Memory B cell (primary cell): ENCODE measurements at regions not wholly inside any gene's neighbourhood (a gene's known extent, or its start where the extent isn't known, plus 50 kb on each side); places are given as distances from the start of the nearest gene placed in this dataset.
"Not testable (repeated sequence)": the region's sequence is repeated elsewhere in the genome, so short reads cannot be mapped to it uniquely, and the experiment has no call there.

ENCODE experiments used
- ATAC-seq: fragments of 150-1000 bp; cut with Tn5 transposase; 2 replicates; pipeline ENCODE4 v1.10.0; 2021; ENCODE audit warnings: low read depth, mild to moderate bottlenecking, moderate library complexity
- DNase-seq, 2 donors: peaks; one replicate each; pipeline ENCODE4 v3.0.0; 2022; ENCODE audit warnings: low spot score in 2 of 2
- H3K27ac Mint-ChIP-seq: one replicate; pipeline ENCODE4 v1.8.0; 2022; ENCODE audit warnings: mild to moderate bottlenecking, moderate library complexity, mixed read lengths
- H3K27me3 Mint-ChIP-seq: one replicate; pipeline ENCODE4 v1.8.0; 2022; ENCODE audit warnings: mixed read lengths
- H3K36me3 Mint-ChIP-seq: one replicate; pipeline ENCODE4 v1.8.0; 2022; ENCODE audit warnings: mild to moderate bottlenecking, mixed read lengths
- H3K4me1 Mint-ChIP-seq: one replicate; pipeline ENCODE4 v1.8.0; 2022; ENCODE audit warnings: mixed read lengths
- H3K4me3 Mint-ChIP-seq: one replicate; pipeline ENCODE4 v1.8.0; 2022; ENCODE audit warnings: mild to moderate bottlenecking, moderate library complexity, mixed read lengths
- H3K9me3 Mint-ChIP-seq: one replicate; pipeline ENCODE4 v1.8.0; 2022; ENCODE audit warnings: mixed read lengths

DNA sequence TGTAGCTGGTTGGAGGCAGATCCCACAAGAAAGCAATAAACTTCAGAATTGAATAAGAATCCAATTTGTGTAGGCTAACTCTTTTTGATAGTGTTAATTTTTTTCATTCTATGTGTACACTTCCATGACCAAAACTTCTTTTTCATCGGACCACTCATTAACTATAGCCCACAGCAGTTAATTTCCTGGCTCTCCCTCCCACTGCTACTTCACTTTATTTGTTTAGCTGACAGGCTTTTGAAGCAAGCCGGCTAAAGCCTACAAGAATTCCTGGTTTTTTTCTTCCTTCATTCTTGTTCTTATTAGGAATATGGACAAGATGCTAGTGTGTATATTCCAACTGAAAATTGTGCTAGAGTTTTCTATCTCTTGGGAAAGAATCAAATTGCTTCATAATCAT lies 329.2 kb upstream of the CCNH start:
- no peak overlapping the region for H3K4me3 Mint-ChIP-seq
- H3K36me3 Mint-ChIP-seq, result no peaks in the 10 kb centered on the region
- no peak for DNase-seq
- no peak for ATAC-seq
- H3K27me3 Mint-ChIP-seq, result peaks cover 2% of the 10 kb centered on the region
- H3K9me3 Mint-ChIP-seq, result no peaks in the 10 kb centered on the region
- H3K27ac Mint-ChIP-seq, result no peak overlapping the region
- no peaks in the 10 kb centered on the region for H3K4me1 Mint-ChIP-seq

- H3K4me3 Mint-ChIP-seq, result no peak overlapping the region
- H3K36me3 Mint-ChIP-seq, result no peaks in the 10 kb centered on the region
- H3K4me1 Mint-ChIP-seq, result peaks cover 3% of the 10 kb centered on the region
- H3K27me3 Mint-ChIP-seq, result peaks cover 2% of the 10 kb centered on the region
- H3K9me3 Mint-ChIP-seq, result no peaks in the 10 kb centered on the region
- DNase-seq, result no peak
- H3K27ac Mint-ChIP-seq, result no peak overlapping the region
- ATAC-seq, result no peak
Observed at GRCh38 chr5:87735923-87736322, 323.2 kb upstream of the CCNH start.

GRCh38 chr5:87733897-87734296 lies 321.2 kb upstream of the CCNH start:
- Mint-ChIP-seq H3K27me3 (peaks cover 2% of the 10 kb centered on the region), H3K27ac (no peak overlapping the region), H3K4me1 (peaks cover 3% of the 10 kb centered on the region), H3K9me3 (no peaks in the 10 kb centered on the region), H3K4me3 (no peak overlapping the region), H3K36me3 (no peaks in the 10 kb centered on the region)
- ATAC-seq (no peak), DNase-seq (no peak)

GRCh38 chr5:87732875-87733768 lies 320.4 kb upstream of the CCNH start:
- Mint-ChIP-seq H3K27me3 (peaks cover 2% of the 10 kb centered on the region), H3K36me3 (no peaks in the 10 kb centered on the region), H3K4me1 (peaks cover 3% of the 10 kb centered on the region), H3K9me3 (no peaks in the 10 kb centered on the region), H3K27ac (no peak overlapping the region), H3K4me3 (no peak overlapping the region)
- ATAC-seq (no peak), DNase-seq (no peak)

- Mint-ChIP-seq H3K4me1 (peaks cover 3% of the 10 kb centered on the region), H3K36me3 (no peaks in the 10 kb centered on the region), H3K9me3 (no peaks in the 10 kb centered on the region), H3K27me3 (no peaks in the 10 kb centered on the region), H3K27ac (no peak overlapping the region), H3K4me3 (no peak overlapping the region)
- DNase-seq, result no peak
- ATAC-seq, result no peak
Observed at GRCh38 chr5:87729781-87730180, 317.1 kb upstream of the CCNH start.

DNA sequence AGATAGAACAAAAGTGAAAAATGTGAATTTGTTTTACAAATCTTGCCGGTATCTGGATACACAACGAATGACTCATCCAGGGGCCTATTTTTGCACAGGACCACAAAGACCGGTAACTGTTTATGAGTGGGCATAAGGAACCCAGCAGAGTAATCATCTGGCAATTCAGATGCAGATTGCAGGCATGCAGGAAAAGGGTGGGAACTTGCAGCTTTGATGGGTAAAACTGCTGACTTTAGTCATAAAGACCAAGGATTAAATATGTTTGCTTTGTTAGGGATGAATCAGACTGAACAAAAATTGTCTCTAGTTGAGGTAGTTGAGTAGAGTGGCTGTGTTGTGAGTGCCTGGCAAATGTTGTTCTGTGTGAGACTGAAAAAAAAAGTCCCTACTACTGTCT lies 309.6 kb upstream of the CCNH start:
- Mint-ChIP-seq H3K4me3 (no peak overlapping the region), H3K27me3 (peaks cover 4% of the 10 kb centered on the region), H3K27ac (no peak overlapping the region), H3K9me3 (no peaks in the 10 kb centered on the region), H3K36me3 (no peaks in the 10 kb centered on the region), H3K4me1 (no peaks in the 10 kb centered on the region)
- ATAC-seq (no peak), DNase-seq (no peak)

DNA sequence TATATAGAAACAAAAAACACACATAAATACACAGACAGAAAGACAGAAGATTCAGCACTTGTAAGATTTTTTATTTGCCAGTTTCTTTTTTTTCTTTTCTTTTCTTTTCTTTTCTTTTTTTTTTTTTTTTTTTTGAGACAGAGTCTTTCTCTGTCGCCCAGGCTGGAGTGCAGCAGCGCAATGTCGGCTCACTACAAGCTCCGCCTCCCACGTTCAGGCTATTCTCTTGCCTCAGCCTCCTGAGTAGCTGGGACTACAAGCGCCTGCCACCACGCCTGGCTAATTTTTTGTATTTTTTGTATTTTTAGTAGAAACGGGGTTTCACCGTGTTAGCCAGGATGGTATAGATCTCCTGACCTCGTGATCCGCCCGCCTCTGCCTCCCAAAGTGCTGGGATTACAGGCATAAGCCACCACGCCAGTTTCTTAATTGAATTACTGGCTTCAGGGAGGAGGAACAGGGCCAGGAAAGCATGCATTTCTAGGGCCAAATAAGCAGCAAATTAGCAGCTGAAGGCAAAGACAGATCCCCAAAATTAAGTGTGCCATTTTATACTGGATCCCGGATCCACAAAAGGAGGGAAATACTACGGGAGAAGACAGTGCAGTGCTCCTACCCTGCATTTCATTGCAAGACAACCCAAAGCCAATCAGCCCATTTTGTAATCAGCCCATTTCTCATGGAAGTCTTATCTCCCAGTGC lies 305.6 kb upstream of the CCNH start:
- H3K4me1 Mint-ChIP-seq, H3K36me3 Mint-ChIP-seq, ATAC-seq, H3K27ac Mint-ChIP-seq, H3K9me3 Mint-ChIP-seq, H3K27me3 Mint-ChIP-seq, H3K4me3 Mint-ChIP-seq, DNase-seq: not testable (repeated sequence)

GRCh38 chr5:87717761-87718160 lies 305.0 kb upstream of the CCNH start:
- Mint-ChIP-seq H3K27ac (no peak overlapping the region), H3K27me3 (peaks cover 3% of the 10 kb centered on the region), H3K4me1 (no peaks in the 10 kb centered on the region), H3K4me3 (no peak overlapping the region), H3K9me3 (no peaks in the 10 kb centered on the region), H3K36me3 (no peaks in the 10 kb centered on the region)
- DNase-seq, result no peak
- no peak for ATAC-seq

- Mint-ChIP-seq H3K4me1 (no peaks in the 10 kb centered on the region), H3K27me3 (no peaks in the 10 kb centered on the region), H3K36me3 (no peaks in the 10 kb centered on the region), H3K27ac (no peak overlapping the region), H3K4me3 (no peak overlapping the region), H3K9me3 (no peaks in the 10 kb centered on the region)
- no peak for DNase-seq
- no peak for ATAC-seq
Observed at GRCh38 chr5:87705876-87706275, 293.1 kb upstream of the CCNH start.

GRCh38 chr5:87686975-87687374 lies 274.2 kb upstream of the CCNH start:
- H3K36me3 Mint-ChIP-seq, result no peaks in the 10 kb centered on the region
- H3K4me3 Mint-ChIP-seq, result no peak overlapping the region
- H3K4me1 Mint-ChIP-seq, result peaks cover 3% of the 10 kb centered on the region
- peaks cover 8% of the 10 kb centered on the region for H3K9me3 Mint-ChIP-seq
- no peaks in the 10 kb centered on the region for H3K27me3 Mint-ChIP-seq
- no peak overlapping the region for H3K27ac Mint-ChIP-seq
- DNase-seq (no peak), ATAC-seq (peak; percentile 53)

DNA sequence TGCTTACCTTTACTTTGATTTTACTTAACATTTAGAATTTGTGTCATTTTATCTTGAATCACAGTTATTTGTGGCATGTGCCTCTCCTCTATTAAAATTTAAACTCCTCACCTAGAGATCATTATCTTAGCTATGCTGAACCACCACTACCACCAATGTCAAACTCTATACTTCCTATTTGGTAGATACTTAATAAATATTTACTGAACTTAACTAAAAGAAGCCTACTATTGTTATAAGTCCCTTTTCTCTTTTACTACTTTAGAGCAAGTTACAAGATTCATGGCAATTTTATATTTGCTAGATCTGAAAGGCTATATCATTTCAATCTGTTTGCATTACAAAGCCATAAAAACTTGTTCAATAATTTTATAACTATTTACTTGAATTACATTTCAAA lies 273.3 kb upstream of the CCNH start:
- Mint-ChIP-seq H3K27me3 (no peaks in the 10 kb centered on the region), H3K36me3 (no peaks in the 10 kb centered on the region), H3K9me3 (peaks cover 6% of the 10 kb centered on the region), H3K4me1 (peaks cover 3% of the 10 kb centered on the region), H3K27ac (no peak overlapping the region), H3K4me3 (no peak overlapping the region)
- DNase-seq (no peak), ATAC-seq (no peak)

- Mint-ChIP-seq H3K27ac (no peak overlapping the region), H3K36me3 (no peaks in the 10 kb centered on the region), H3K27me3 (peaks cover 7% of the 10 kb centered on the region), H3K4me3 (no peak overlapping the region), H3K9me3 (no peaks in the 10 kb centered on the region), H3K4me1 (no peaks in the 10 kb centered on the region)
- ATAC-seq, result no peak
- no peak for DNase-seq
Observed at GRCh38 chr5:87674235-87674634, 261.5 kb upstream of the CCNH start.

GRCh38 chr5:87671146-87671545 lies 258.4 kb upstream of the CCNH start:
- H3K27ac Mint-ChIP-seq, result no peak overlapping the region
- DNase-seq (no peak), ATAC-seq (no peak)
- peaks cover 5% of the 10 kb centered on the region for H3K27me3 Mint-ChIP-seq
- H3K4me1 Mint-ChIP-seq, result no peaks in the 10 kb centered on the region
- H3K4me3 Mint-ChIP-seq, result no peak overlapping the region
- no peaks in the 10 kb centered on the region for H3K36me3 Mint-ChIP-seq
- no peaks in the 10 kb centered on the region for H3K9me3 Mint-ChIP-seq

DNA sequence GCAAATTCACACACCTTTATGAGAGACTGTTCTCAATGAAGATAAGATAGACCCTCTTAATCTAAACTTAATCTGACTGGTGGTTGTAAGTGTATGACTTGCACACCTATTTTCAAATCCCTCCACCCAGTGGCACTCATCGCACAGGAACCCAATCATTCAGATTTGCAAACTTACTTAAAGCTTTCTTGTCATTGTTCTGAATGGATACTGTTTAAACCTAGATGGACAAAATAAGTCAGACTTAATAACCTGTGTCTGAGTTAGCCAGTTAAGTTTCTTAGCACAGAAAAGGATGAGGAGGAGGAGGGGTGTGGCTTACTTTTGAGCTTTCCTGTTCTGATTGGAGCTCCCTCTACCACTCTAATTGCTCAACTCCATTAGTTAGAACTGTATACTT lies 252.4 kb upstream of the CCNH start:
- no peaks in the 10 kb centered on the region for H3K9me3 Mint-ChIP-seq
- ATAC-seq, result no peak
- no peaks in the 10 kb centered on the region for H3K4me1 Mint-ChIP-seq
- no peaks in the 10 kb centered on the region for H3K27me3 Mint-ChIP-seq
- no peak overlapping the region for H3K27ac Mint-ChIP-seq
- no peak overlapping the region for H3K4me3 Mint-ChIP-seq
- no peak for DNase-seq
- no peaks in the 10 kb centered on the region for H3K36me3 Mint-ChIP-seq
